SK-N-SH (cell line): ENCODE measurements at regions not wholly inside any gene's neighbourhood (a gene's known extent, or its start where the extent isn't known, plus 50 kb on each side); places are given as distances from the start of the nearest gene placed in this dataset.

Experiments used
- CTCF ChIA-PET: fragments of 300-600, 350-600 bp; formaldehyde crosslinking; extraction: SDS; loops from one replicate; lab custom pipeline; 2021; lab: Yijun Ruan, JAX
- POLR2A ChIA-PET: fragments of 350-600 bp; sonication (Branson Sonifier 250); formaldehyde crosslinking; extraction: SDS; loops from one replicate; lab custom pipeline; 2020; ENCODE audit warnings: antibody characterized with exemption, inconsistent platforms; lab: Yijun Ruan, JAX
- DNase-seq: peaks from one replicate; pipeline ENCODE4 v3.0.0; 2012
- H2AFZ ChIP-seq: fragments of 200-600 bp; sonication (generic); 2 replicates; pipeline ENCODE4 v1.8.1; 2016; ENCODE audit warnings: antibody characterized with exemption, mild to moderate bottlenecking, low read depth
- H3F3A ChIP-seq: fragments of 200-600 bp; sonication (generic); replicated peaks from 2 replicates; pipeline ENCODE3; 2016; ENCODE audit warnings: antibody characterized with exemption, mild to moderate bottlenecking; ENCODE audit not compliant: insufficient read depth
- H3K27ac ChIP-seq, 2 experiments: fragments of 200-500 bp in 1 of 2; fragments of 200-600 bp in 1 of 2; sonication (Bioruptor generic) in 1 of 2; sonication (generic), shearing (Covaris generic) in 1 of 2; 2 replicates each; pipeline versions ENCODE4 v1.5.1 to v1.6.1; 2014 to 2016; ENCODE audit warnings: low read depth in 2 of 2, inconsistent platforms in 1 of 2, low read length in 1 of 2, mild to moderate bottlenecking in 1 of 2, mixed read lengths in 1 of 2
- H3K27me3 ChIP-seq: fragments of 200-600 bp; sonication (generic), shearing (Covaris generic); 2 replicates; pipeline ENCODE4 v1.6.1; 2016; ENCODE audit warnings: mixed run types; ENCODE audit not compliant: insufficient read depth
- H3K36me3 ChIP-seq, 2 experiments: fragments of 200-500 bp in 1 of 2; fragments of 200-600 bp in 1 of 2; sonication (Bioruptor generic) in 1 of 2; sonication (generic) in 1 of 2; replicated peaks in 1 of 2; 2 replicates each; pipeline versions ENCODE3 to v1.5.1; 2014 to 2016; ENCODE audit warnings: low read length in 1 of 2, mild to moderate bottlenecking in 1 of 2; ENCODE audit not compliant: insufficient read depth in 2 of 2, control insufficient read depth in 1 of 2
- H3K4me1 ChIP-seq, 2 experiments: fragments of 200-500 bp in 1 of 2; fragments of 200-600 bp in 1 of 2; sonication (Bioruptor generic) in 1 of 2; sonication (generic), shearing (Covaris generic) in 1 of 2; 2 replicates each; pipeline versions ENCODE4 v1.5.1 to v1.6.1; 2014 to 2016; ENCODE audit warnings: low read depth in 1 of 2, low read length in 1 of 2, mixed run types in 1 of 2; ENCODE audit not compliant: insufficient read depth in 2 of 2, control insufficient read depth in 1 of 2
- H3K4me2 ChIP-seq: fragments of 200-600 bp; sonication (generic), shearing (Covaris generic); 2 replicates; pipeline ENCODE4 v1.6.1; 2017; ENCODE audit warnings: mixed run types
- H3K4me3 ChIP-seq, 2 experiments: fragments of 200-500 bp in 1 of 2; fragments of 200-600 bp in 1 of 2; sonication (Bioruptor generic) in 1 of 2; sonication (generic), shearing (Covaris generic) in 1 of 2; 2 replicates each; pipeline versions ENCODE4 v1.5.1 to v1.8.1; 2014 to 2016; ENCODE audit warnings: low read depth in 2 of 2, inconsistent platforms in 1 of 2, low read length in 1 of 2, mild to moderate bottlenecking in 1 of 2, mixed read lengths in 1 of 2, moderate library complexity in 1 of 2
- H3K79me2 ChIP-seq: fragments of 200-600 bp; sonication (generic); 2 replicates; pipeline ENCODE4 v1.8.1; 2017; ENCODE audit warnings: mild to moderate bottlenecking; ENCODE audit not compliant: insufficient read depth
- H3K9ac ChIP-seq: fragments of 200-600 bp; sonication (generic); 2 replicates; pipeline ENCODE4 v1.6.1; 2017; ENCODE audit warnings: mixed run types
- H3K9me2 ChIP-seq: fragments of 200-600 bp; sonication (generic); 2 replicates; pipeline ENCODE4 v1.6.1; 2017; ENCODE audit warnings: mixed run types
- H3K9me3 ChIP-seq: fragments of 200-600 bp; sonication (generic); 2 replicates; pipeline ENCODE4 v1.6.1; 2017; ENCODE audit warnings: mixed run types, mild to moderate bottlenecking, moderate library complexity
- H4K20me1 ChIP-seq: fragments of 200-600 bp; sonication (generic); 2 replicates; pipeline ENCODE4 v1.6.1; 2017; ENCODE audit warnings: mild to moderate bottlenecking, mixed run types; ENCODE audit not compliant: insufficient read depth
- CHD2 ChIP-seq: fragments of 150-350 bp; IDR thresholded peaks from 2 replicates; pipeline ENCODE4 v1.6.1; 2018; ENCODE audit warnings: low read length; ENCODE audit not compliant: partially characterized antibody
- EP300 ChIP-seq, 2 experiments: IDR thresholded peaks; 2 replicates each; pipeline versions ENCODE4 v1.4.0 to v1.6.1; 2012; ENCODE audit warnings: borderline replicate concordance in 1 of 2, low read depth in 1 of 2, low read length in 1 of 2
- FOXJ3 ChIP-seq: sonication (generic); formaldehyde crosslinking; IDR thresholded peaks from 2 replicates; pipeline ENCODE4 v1.5.1; 2020; ENCODE audit warnings: mild to moderate bottlenecking, missing genetic modification reagents
- GABPA ChIP-seq: IDR thresholded peaks from 2 replicates; pipeline ENCODE4 v1.4.0; 2012; ENCODE audit warnings: low read depth, mild to moderate bottlenecking
- MEF2A ChIP-seq: IDR thresholded peaks from 2 replicates; pipeline ENCODE4 v1.4.0; 2012; ENCODE audit warnings: low read depth, borderline replicate concordance
- MXI1 ChIP-seq: IDR thresholded peaks from 2 replicates; pipeline ENCODE4 v1.6.1; 2012; ENCODE audit warnings: mild to moderate bottlenecking, low read depth, low read length, improper control_type of control experiment
- NRF1 ChIP-seq: IDR thresholded peaks from 2 replicates; pipeline ENCODE4 v1.6.1; 2012; ENCODE audit warnings: low read depth, mild to moderate bottlenecking, low read length
- RAD21 ChIP-seq: IDR thresholded peaks from 2 replicates; pipeline ENCODE4 v1.6.1; 2012; ENCODE audit warnings: mild to moderate bottlenecking, low read length
- RCOR1 ChIP-seq: fragments of 150-350 bp; IDR thresholded peaks from 2 replicates; pipeline ENCODE4 v1.6.1; 2017; ENCODE audit warnings: antibody characterized with exemption, low read length
- REST ChIP-seq: IDR thresholded peaks from 2 replicates; pipeline ENCODE4 v1.6.1; 2012; ENCODE audit warnings: mild to moderate bottlenecking, low read depth, low read length, moderate library complexity
- RFX5 ChIP-seq: IDR thresholded peaks from 2 replicates; pipeline ENCODE4 v1.6.1; 2012; ENCODE audit warnings: mild to moderate bottlenecking, improper control_type of control experiment, low read length
- RXRA ChIP-seq: IDR thresholded peaks from 2 replicates; pipeline ENCODE4 v1.4.0; 2012; ENCODE audit warnings: low read depth, mild to moderate bottlenecking, borderline replicate concordance
- SIN3A ChIP-seq: IDR thresholded peaks from 2 replicates; pipeline ENCODE4 v1.6.1; 2012; ENCODE audit warnings: low read depth, mild to moderate bottlenecking, low read length, moderate library complexity, borderline replicate concordance
- TCF12 ChIP-seq: IDR thresholded peaks from 2 replicates; pipeline ENCODE4 v1.4.0; 2012
- TEAD4 ChIP-seq: IDR thresholded peaks from 2 replicates; pipeline ENCODE4 v1.4.0; 2012; ENCODE audit warnings: mild to moderate bottlenecking, borderline replicate concordance; ENCODE audit not compliant: insufficient read depth
- YY1 ChIP-seq: IDR thresholded peaks from 2 replicates; pipeline ENCODE4 v1.4.0; 2012; ENCODE audit warnings: low read depth, mild to moderate bottlenecking
- ZBTB33 ChIP-seq: IDR thresholded peaks from 2 replicates; pipeline ENCODE4 v1.4.0; 2012; ENCODE audit warnings: low read depth, borderline replicate concordance
- WGBS: methylation state at CpG from one replicate; pipeline ENCODE4 v1.1.6; 2017; ENCODE audit warnings: low lambda C conversion rate; 5-methylcytosine and 5-hydroxymethylcytosine counted together
- TF ChIP-seq, protein P1 (sequence below): fragments of 150-350 bp; IDR thresholded peaks from 2 replicates; pipeline ENCODE4 v1.6.1; 2016; ENCODE audit warnings: mild to moderate bottlenecking, low read depth, low read length
- TF ChIP-seq, protein P2 (sequence below): IDR thresholded peaks from 2 replicates; pipeline ENCODE4 v1.4.0; 2012; ENCODE audit warnings: low read depth, borderline replicate concordance
- TF ChIP-seq, protein P3 (sequence below): fragments of 200-600 bp; sonication (generic); IDR thresholded peaks from 2 replicates; pipeline ENCODE4 v1.6.1; 2017; ENCODE audit warnings: antibody characterized with exemption, mild to moderate bottlenecking, moderate library complexity

GRCh38 chr13:103349211-103349980 is 283.2 kb upstream of the SLC10A2 start:
- Histone ChIP-seq H3K4me3 (no peak overlapping the region), H3F3A (no peaks in the 10 kb centered on the region), H3K9me3 (0 out of 2 replicates have a peak, but pooled peaks cover 6% of the 10 kb centered on the region), H3K4me1 (peaks cover 0 to 31% of the 10 kb centered on the region in 2 experiments; a peak in 2 of 4 replicates), H3K9me2 (no peaks in the 10 kb centered on the region), H3K9ac (no peak overlapping the region), H3K36me3 (no peaks in the 10 kb centered on the region)
- POLR2A ChIA-PET, result no interaction called here
- peak; percentile 48 for DNase-seq
- TF ChIP-seq, protein P1, sequence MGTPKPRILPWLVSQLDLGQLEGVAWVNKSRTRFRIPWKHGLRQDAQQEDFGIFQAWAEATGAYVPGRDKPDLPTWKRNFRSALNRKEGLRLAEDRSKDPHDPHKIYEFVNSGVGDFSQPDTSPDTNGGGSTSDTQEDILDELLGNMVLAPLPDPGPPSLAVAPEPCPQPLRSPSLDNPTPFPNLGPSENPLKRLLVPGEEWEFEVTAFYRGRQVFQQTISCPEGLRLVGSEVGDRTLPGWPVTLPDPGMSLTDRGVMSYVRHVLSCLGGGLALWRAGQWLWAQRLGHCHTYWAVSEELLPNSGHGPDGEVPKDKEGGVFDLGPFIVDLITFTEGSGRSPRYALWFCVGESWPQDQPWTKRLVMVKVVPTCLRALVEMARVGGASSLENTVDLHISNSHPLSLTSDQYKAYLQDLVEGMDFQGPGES, result no peak
- TF ChIP-seq TCF12 (no peak), GABPA (no peak), ZBTB33 (no peak), RFX5 (no peak), CHD2 (peak; percentile 60), REST (no peak), FOXJ3 (CRISPR knock-in tag) (no peak), MXI1 (peak; percentile 47; the same call in 1 of the 2 replicates), MEF2A (no peak), NRF1 (no peak), YY1 (no peak), SIN3A (no peak), RAD21 (peak; percentile 21; the same call in 1 of the 2 replicates), EP300 (IDR thresholded peaks at IDR 0.05; ENCODE audit: borderline replicate concordance in 1 of 2, low read depth in 1 of 2, low read length in 1 of 2) (peak in 1 of 2 experiments; percentile 81; a peak in 2 of 4 replicates), TEAD4 (no peak), RXRA (no peak), RCOR1 (peak; percentile 63)
- TF ChIP-seq, protein P2, sequence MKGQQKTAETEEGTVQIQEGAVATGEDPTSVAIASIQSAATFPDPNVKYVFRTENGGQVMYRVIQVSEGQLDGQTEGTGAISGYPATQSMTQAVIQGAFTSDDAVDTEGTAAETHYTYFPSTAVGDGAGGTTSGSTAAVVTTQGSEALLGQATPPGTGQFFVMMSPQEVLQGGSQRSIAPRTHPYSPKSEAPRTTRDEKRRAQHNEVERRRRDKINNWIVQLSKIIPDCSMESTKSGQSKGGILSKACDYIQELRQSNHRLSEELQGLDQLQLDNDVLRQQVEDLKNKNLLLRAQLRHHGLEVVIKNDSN, result no peak
- TF ChIP-seq, protein P3, sequence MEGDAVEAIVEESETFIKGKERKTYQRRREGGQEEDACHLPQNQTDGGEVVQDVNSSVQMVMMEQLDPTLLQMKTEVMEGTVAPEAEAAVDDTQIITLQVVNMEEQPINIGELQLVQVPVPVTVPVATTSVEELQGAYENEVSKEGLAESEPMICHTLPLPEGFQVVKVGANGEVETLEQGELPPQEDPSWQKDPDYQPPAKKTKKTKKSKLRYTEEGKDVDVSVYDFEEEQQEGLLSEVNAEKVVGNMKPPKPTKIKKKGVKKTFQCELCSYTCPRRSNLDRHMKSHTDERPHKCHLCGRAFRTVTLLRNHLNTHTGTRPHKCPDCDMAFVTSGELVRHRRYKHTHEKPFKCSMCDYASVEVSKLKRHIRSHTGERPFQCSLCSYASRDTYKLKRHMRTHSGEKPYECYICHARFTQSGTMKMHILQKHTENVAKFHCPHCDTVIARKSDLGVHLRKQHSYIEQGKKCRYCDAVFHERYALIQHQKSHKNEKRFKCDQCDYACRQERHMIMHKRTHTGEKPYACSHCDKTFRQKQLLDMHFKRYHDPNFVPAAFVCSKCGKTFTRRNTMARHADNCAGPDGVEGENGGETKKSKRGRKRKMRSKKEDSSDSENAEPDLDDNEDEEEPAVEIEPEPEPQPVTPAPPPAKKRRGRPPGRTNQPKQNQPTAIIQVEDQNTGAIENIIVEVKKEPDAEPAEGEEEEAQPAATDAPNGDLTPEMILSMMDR, result no peak
- TF ChIP-seq, all 33 proteins: peak for 5
- CTCF ChIA-PET, result interaction anchor here (0.6 to 1.5 kb wide), 7 partner anchors 43 to 534 kb away, joined by 3 to 4 read pairs (median 3); no protein-coding TSS in a partner anchor
- no peaks in the 10 kb centered on the region for H3K79me2 ChIP-seq
- no peak overlapping the region for H2AFZ ChIP-seq
- H3K27me3 ChIP-seq, result no peaks in the 10 kb centered on the region
- peak overlapping the region in 1 of 2 experiments; percentile 92; a peak in 2 of 4 replicates for H3K27ac ChIP-seq
- H3K4me2 ChIP-seq, result no peak overlapping the region
- 10% methylated on average over 6 of the region's 6 CpGs for WGBS
- no peaks in the 10 kb centered on the region for H4K20me1 ChIP-seq
